Fibroblast of the aortic adventitia (primary cell): ENCODE measurements at regions not wholly inside any gene's neighbourhood (a gene's known extent, or its start where the extent isn't known, plus 50 kb on each side); places are given as distances from the start of the nearest gene placed in this dataset.

Source experiments
- DNase-seq: peaks from one replicate; pipeline ENCODE4 v3.0.0-alpha.2; 2010; ENCODE audit warnings: low read depth
- H3K4me3 ChIP-seq: 2 replicates; pipeline ENCODE4 v1.5.1; 2011; ENCODE audit warnings: low read depth, mild to moderate bottlenecking, control low read depth, low read length, moderate library complexity
- CTCF ChIP-seq: IDR thresholded peaks from 2 replicates; pipeline ENCODE4 v1.5.1; 2011; ENCODE audit warnings: mild to moderate bottlenecking, low read length, control low read depth, inconsistent platforms; ENCODE audit not compliant: insufficient read depth

- no peak for DNase-seq
- TF ChIP-seq CTCF, result no peak
- no peak overlapping the region for H3K4me3 ChIP-seq
Measured at GRCh38 chr3:187979564-187979963, 174.4 kb upstream of the LPP start.

- H3K4me3 ChIP-seq, result no peak overlapping the region
- no peak for TF ChIP-seq CTCF
- DNase-seq, result no peak
Measured at GRCh38 chr3:187980861-187981260, 173.1 kb upstream of the LPP start.

GRCh38 chr3:187982142-187982541 lies 171.8 kb upstream of the LPP start:
- no peak for TF ChIP-seq CTCF
- no peak for DNase-seq
- H3K4me3 ChIP-seq, result no peak overlapping the region

- H3K4me3 ChIP-seq, result no peak overlapping the region
- no peak for TF ChIP-seq CTCF
- DNase-seq, result no peak
Measured at GRCh38 chr3:187983484-187984124, 170.4 kb upstream of the LPP start.

- no peak for DNase-seq
- H3K4me3 ChIP-seq, result no peak overlapping the region
- TF ChIP-seq CTCF, result no peak
Measured at GRCh38 chr3:187985647-187986046, 168.3 kb upstream of the LPP start.

GRCh38 chr3:187986514-187986934 lies 167.4 kb upstream of the LPP start:
- DNase-seq, result peak; percentile 84
- H3K4me3 ChIP-seq, result no peak overlapping the region
- peak; percentile 11 for TF ChIP-seq CTCF

- no peak for DNase-seq
- TF ChIP-seq CTCF, result no peak
- no peak overlapping the region for H3K4me3 ChIP-seq
Measured at GRCh38 chr3:187987187-187987586, 166.8 kb upstream of the LPP start.
